T-cell (primary cell): ENCODE measurements at regions not wholly inside any gene's neighbourhood (a gene's known extent, or its start where the extent isn't known, plus 50 kb on each side); places are given as distances from the start of the nearest gene placed in this dataset.
A peak's percentile ranks its signal among the peaks of the same experiment; 100 is the strongest.

ENCODE experiments used
- ATAC-seq, 4 experiments: fragments of 200-7000 bp in 3 of 4; fragments of 150-1000 bp in 1 of 4; cut with Tn5 transposase; replicated peaks in 1 of 4; 1 replicate in 3 of 4; 2 replicates in 1 of 4; pipeline ENCODE4 v1.10.0; 2021; ENCODE audit warnings: moderate library complexity in 3 of 4, mild to moderate bottlenecking in 2 of 4, moderate number of reproducible peaks in 1 of 4
- CTCF ChIA-PET, 2 donors: fragments of 300-600 bp; sonication (Branson Sonifier 250); formaldehyde crosslinking; loops; one replicate each; lab custom pipeline; 2022; ENCODE audit warnings: antibody characterized with exemption in 2 of 2; lab: Charles Lee
- POLR2A ChIA-PET, 2 donors: fragments of 300-600 bp; sonication (Branson Sonifier 250); formaldehyde crosslinking; loops; one replicate each; lab custom pipeline; 2022; ENCODE audit warnings: antibody characterized with exemption in 2 of 2; lab: Charles Lee
- DNase-seq, 35 experiments: peaks; one replicate each; pipeline versions ENCODE4 v3.0.0 to v3.0.0-alpha.2; 2013 to 2023
- H3K27ac ChIP-seq: one replicate; pipeline ENCODE4 v1.5.1; 2013; ENCODE audit warnings: low read length
- H3K27me3 ChIP-seq, 2 experiments: replicated peaks in 1 of 2; 1 replicate in 1 of 2; 2 replicates in 1 of 2; pipeline versions ENCODE4 v1.6.1 to v1.7.0; 2013; ENCODE audit warnings: low read length in 1 of 2, mixed read lengths in 1 of 2; ENCODE audit not compliant: control insufficient read depth in 2 of 2, insufficient read depth in 2 of 2; ENCODE audit errors: extremely low read depth in 1 of 2
- H3K36me3 ChIP-seq, 2 donors: 1 replicate in 1 of 2; 2 replicates in 1 of 2; pipeline versions ENCODE4 v1.6.1 to v1.7.0; 2013; ENCODE audit warnings: low read length in 1 of 2; ENCODE audit not compliant: control insufficient read depth in 2 of 2, insufficient read depth in 1 of 2; ENCODE audit errors: extremely low read depth in 1 of 2
- H3K4me1 ChIP-seq, 2 experiments: 1 replicate in 1 of 2; 2 replicates in 1 of 2; pipeline versions ENCODE4 v1.6.1 to v1.7.0; 2013; ENCODE audit warnings: low read length in 2 of 2, mixed read lengths in 1 of 2; ENCODE audit not compliant: insufficient read depth in 2 of 2, control insufficient read depth in 1 of 2; ENCODE audit errors: extremely low read depth in 1 of 2
- H3K4me3 ChIP-seq, 2 donors: 1 replicate in 1 of 2; 2 replicates in 1 of 2; pipeline versions ENCODE4 v1.5.1 to v1.7.0; 2013; ENCODE audit warnings: mild to moderate bottlenecking in 2 of 2, low read length in 1 of 2, moderate library complexity in 1 of 2; ENCODE audit not compliant: control insufficient read depth in 1 of 2; ENCODE audit errors: extremely low read depth in 1 of 2
- H3K9me3 ChIP-seq: 2 replicates; pipeline ENCODE4 v1.7.0; 2013
- H3K27ac Mint-ChIP-seq, 2 donors: one replicate each; pipeline ENCODE4 v1.8.0; 2020 to 2021; ENCODE audit warnings: mild to moderate bottlenecking in 2 of 2, mixed read lengths in 2 of 2
- H3K27me3 Mint-ChIP-seq, 2 donors: one replicate each; pipeline ENCODE4 v1.8.0; 2021 to 2022; ENCODE audit warnings: mixed read lengths in 2 of 2
- H3K36me3 Mint-ChIP-seq: one replicate; pipeline ENCODE4 v1.8.0; 2021; ENCODE audit warnings: mixed read lengths
- H3K4me1 Mint-ChIP-seq, 3 donors: one replicate each; pipeline ENCODE4 v1.8.0; 2020 to 2022; ENCODE audit warnings: mixed read lengths in 3 of 3, mild to moderate bottlenecking in 1 of 3
- H3K4me3 Mint-ChIP-seq, 3 donors: one replicate each; pipeline ENCODE4 v1.8.0; 2020 to 2022; ENCODE audit warnings: mild to moderate bottlenecking in 3 of 3, mixed read lengths in 3 of 3, moderate library complexity in 3 of 3
- H3K9me3 Mint-ChIP-seq, 3 donors: one replicate each; pipeline ENCODE4 v1.8.0; 2020 to 2022; ENCODE audit warnings: mixed read lengths in 3 of 3
- WGBS: methylation state at CpG from one replicate; pipeline ENCODE4 v1.1.5; 2013; ENCODE audit warnings: missing lambda C conversion rate; ENCODE audit not compliant: insufficient coverage; 5-methylcytosine and 5-hydroxymethylcytosine counted together

GRCh38 chr4:89528526-89529133 is 221.0 kb upstream of the GPRIN3 start:
- Histone ChIP-seq H3K4me1 (peaks cover 7 to 13% of the 10 kb centered on the region in 2 experiments), H3K36me3 (no peaks in the 10 kb centered on the region), H3K27me3 (peaks cover 4 to 11% of the 10 kb centered on the region in 2 experiments), H3K4me3 (peak overlapping the region in 1 of 2 donors; percentile 15), H3K27ac (no peak overlapping the region), H3K9me3 (no peaks in the 10 kb centered on the region)
- Mint-ChIP-seq H3K4me3 (peak overlapping the region in 1 of 3 donors; percentile 48), H3K27ac (no peak overlapping the region), H3K9me3 (no peaks in the 10 kb centered on the region), H3K27me3 (peaks cover 26 to 31% of the 10 kb centered on the region in 2 donors), H3K36me3 (no peaks in the 10 kb centered on the region), H3K4me1 (peaks cover 10 to 15% (median 11%) of the 10 kb centered on the region in 3 donors)
- ATAC-seq (peak; percentile 23 to 98 (median 67)), DNase-seq (peak in 8 of 35 experiments; percentile 4 to 30 (median 6))
- WGBS, result 0% methylated on average over 1 of the region's 4 CpGs
- POLR2A ChIA-PET, result interaction anchor here in 1 of 2 donors (0.6 kb wide), 1 partner anchor 1969 kb away, joined by 7 read pairs; no protein-coding TSS in a partner anchor
- CTCF ChIA-PET, result no interaction called here

- H3K9me3 ChIP-seq, result no peaks in the 10 kb centered on the region
- no peaks in the 10 kb centered on the region for H3K36me3 Mint-ChIP-seq
- ATAC-seq (no peak), DNase-seq (no peak)
- H3K4me3 ChIP-seq, result no peak overlapping the region
- peaks cover 50 to 63% of the 10 kb centered on the region in 2 donors for H3K27me3 Mint-ChIP-seq
- no peaks in the 10 kb centered on the region for H3K36me3 ChIP-seq
- POLR2A ChIA-PET, result no interaction called here
- H3K4me3 Mint-ChIP-seq, result no peak overlapping the region
- peaks cover 0 to 3% (median 0%) of the 10 kb centered on the region in 3 donors for H3K4me1 Mint-ChIP-seq
- H3K4me1 ChIP-seq, result no peaks in the 10 kb centered on the region
- H3K27ac ChIP-seq, result no peak overlapping the region
- H3K27ac Mint-ChIP-seq, result no peak overlapping the region
- CTCF ChIA-PET, result no interaction called here
- no peaks in the 10 kb centered on the region for H3K9me3 Mint-ChIP-seq
- WGBS, result 86% methylated on average over 1 of the region's 4 CpGs
- peaks cover 0 to 4% of the 10 kb centered on the region in 2 experiments for H3K27me3 ChIP-seq
Observed at GRCh38 chr4:89521826-89522225, 214.2 kb upstream of the GPRIN3 start.

GRCh38 chr4:89519771-89520320 is 212.2 kb upstream of the GPRIN3 start:
- Histone ChIP-seq H3K4me1 (no peaks in the 10 kb centered on the region), H3K27me3 (peaks cover 0 to 4% of the 10 kb centered on the region in 2 experiments), H3K27ac (no peak overlapping the region), H3K9me3 (no peaks in the 10 kb centered on the region), H3K36me3 (no peaks in the 10 kb centered on the region), H3K4me3 (no peak overlapping the region)
- no peak overlapping the region for H3K27ac Mint-ChIP-seq
- DNase-seq (no peak), ATAC-seq (no peak)
- no peak overlapping the region for H3K4me3 Mint-ChIP-seq
- no peaks in the 10 kb centered on the region for H3K4me1 Mint-ChIP-seq
- H3K9me3 Mint-ChIP-seq, result no peaks in the 10 kb centered on the region
- ChIA-PET CTCF (no interaction called here), POLR2A (interaction anchor here in 1 of 2 donors (0.6 kb wide), 1 partner anchor 67 kb away, joined by 3 read pairs; no protein-coding TSS in a partner anchor)
- WGBS, result 69% methylated on average over 3 of the region's 3 CpGs
- no peaks in the 10 kb centered on the region for H3K36me3 Mint-ChIP-seq
- peaks cover 42 to 55% of the 10 kb centered on the region in 2 donors for H3K27me3 Mint-ChIP-seq

- Mint-ChIP-seq H3K4me1 (no peaks in the 10 kb centered on the region), H3K27me3 (peaks cover 36 to 51% of the 10 kb centered on the region in 2 donors), H3K36me3 (no peaks in the 10 kb centered on the region), H3K4me3 (no peak overlapping the region), H3K9me3 (no peaks in the 10 kb centered on the region), H3K27ac (no peak overlapping the region)
- no peaks in the 10 kb centered on the region for H3K36me3 ChIP-seq
- H3K4me3 ChIP-seq, result no peak overlapping the region
- 71% methylated on average over 1 of the region's 4 CpGs for WGBS
- H3K27ac ChIP-seq, result no peak overlapping the region
- no peaks in the 10 kb centered on the region for H3K9me3 ChIP-seq
- DNase-seq (no peak), ATAC-seq (no peak)
- no peaks in the 10 kb centered on the region for H3K4me1 ChIP-seq
- ChIA-PET POLR2A (interaction anchor here in 1 of 2 donors (0.6 kb wide), 1 partner anchor 321 kb away, joined by 3 read pairs; no protein-coding TSS in a partner anchor), CTCF (no interaction called here)
- no peaks in the 10 kb centered on the region for H3K27me3 ChIP-seq
Observed at GRCh38 chr4:89518259-89518658, 210.7 kb upstream of the GPRIN3 start.

- DNase-seq, result no peak
- H3K4me3 ChIP-seq, result no peak overlapping the region
- WGBS, result no CpG with 5 or more reads among the region's 3 CpGs
- peaks cover 1 to 4% of the 10 kb centered on the region in 2 experiments for H3K4me1 ChIP-seq
- H3K9me3 ChIP-seq, result no peaks in the 10 kb centered on the region
- Mint-ChIP-seq H3K4me1 (peaks cover 3 to 9% (median 7%) of the 10 kb centered on the region in 3 donors), H3K27me3 (peaks cover 16 to 30% of the 10 kb centered on the region in 2 donors), H3K9me3 (no peaks in the 10 kb centered on the region), H3K4me3 (no peak overlapping the region), H3K27ac (no peak overlapping the region), H3K36me3 (no peaks in the 10 kb centered on the region)
- ATAC-seq, result no peak
- no peaks in the 10 kb centered on the region for H3K36me3 ChIP-seq
- POLR2A ChIA-PET, result no interaction called here
- H3K27ac ChIP-seq, result no peak overlapping the region
- H3K27me3 ChIP-seq, result no peaks in the 10 kb centered on the region
- CTCF ChIA-PET, result no interaction called here
Observed at GRCh38 chr4:89514811-89515210, 207.2 kb upstream of the GPRIN3 start.

GRCh38 chr4:89511776-89512175 is 204.2 kb upstream of the GPRIN3 start:
- Histone ChIP-seq H3K27ac (no peak overlapping the region), H3K4me3 (no peak overlapping the region), H3K27me3 (no peaks in the 10 kb centered on the region), H3K4me1 (peaks cover 3 to 9% of the 10 kb centered on the region in 2 experiments), H3K36me3 (no peaks in the 10 kb centered on the region), H3K9me3 (no peaks in the 10 kb centered on the region)
- CTCF ChIA-PET, result no interaction called here
- H3K9me3 Mint-ChIP-seq, result peaks cover 0 to 3% (median 2%) of the 10 kb centered on the region in 3 donors
- POLR2A ChIA-PET, result no interaction called here
- no peak overlapping the region for H3K27ac Mint-ChIP-seq
- ATAC-seq, result no peak
- 89% methylated on average over 3 of the region's 7 CpGs for whole genome bisulfite sequencing
- H3K36me3 Mint-ChIP-seq, result no peaks in the 10 kb centered on the region
- peaks cover 9 to 19% (median 13%) of the 10 kb centered on the region in 3 donors for H3K4me1 Mint-ChIP-seq
- DNase-seq, result no peak
- peaks cover 8 to 18% of the 10 kb centered on the region in 2 donors for H3K27me3 Mint-ChIP-seq
- H3K4me3 Mint-ChIP-seq, result no peak overlapping the region
